OCI-LY1 (cell line): ENCODE measurements at regions not wholly inside any gene's neighbourhood (a gene's known extent, or its start where the extent isn't known, plus 50 kb on each side); places are given as distances from the start of the nearest gene placed in this dataset.

Source experiments
- H2AFZ ChIP-seq: fragments of 200-600 bp; sonication (generic), shearing (Covaris generic); 2 replicates; pipeline ENCODE4 v1.6.0; 2014; ENCODE audit warnings: antibody characterized with exemption, mild to moderate bottlenecking, low read length
- H3F3A ChIP-seq: fragments of 200-600 bp; sonication (generic), shearing (Covaris generic); 2 replicates; pipeline ENCODE4 v1.6.0; 2014; ENCODE audit warnings: mild to moderate bottlenecking, antibody characterized with exemption, low read length, moderate library complexity; ENCODE audit not compliant: insufficient read depth
- H3K27ac ChIP-seq: fragments of 200-600 bp; sonication (generic); 2 replicates; pipeline ENCODE4 v1.5.1; 2014; ENCODE audit warnings: low read length, mixed run types, mild to moderate bottlenecking, low read depth; ENCODE audit not compliant: poor library complexity, severe bottlenecking
- H3K27me3 ChIP-seq: fragments of 200-600 bp; sonication (generic); 2 replicates; pipeline ENCODE4 v1.6.0; 2014; ENCODE audit warnings: antibody characterized with exemption, mild to moderate bottlenecking, low read length, moderate library complexity; ENCODE audit not compliant: insufficient read depth
- H3K36me3 ChIP-seq: fragments of 200-600 bp; sonication (generic); 2 replicates; pipeline ENCODE4 v1.6.1; 2014; ENCODE audit warnings: mild to moderate bottlenecking, antibody characterized with exemption, low read length, moderate library complexity, mixed read lengths; ENCODE audit not compliant: insufficient read depth
- H3K4me1 ChIP-seq: fragments of 200-600 bp; sonication (generic); 2 replicates; pipeline ENCODE4 v1.5.1; 2014; ENCODE audit warnings: mild to moderate bottlenecking, low read length, moderate library complexity; ENCODE audit not compliant: insufficient read depth, severe bottlenecking
- H3K4me2 ChIP-seq: fragments of 200-600 bp; sonication (generic), shearing (Covaris generic); 2 replicates; pipeline ENCODE4 v1.6.1; 2014; ENCODE audit warnings: low read length
- H3K4me3 ChIP-seq: fragments of 200-600 bp; sonication (generic); 2 replicates; pipeline ENCODE4 v1.5.1; 2014; ENCODE audit warnings: low read length, low read depth, mild to moderate bottlenecking, mixed read lengths; ENCODE audit not compliant: poor library complexity, severe bottlenecking
- H3K79me2 ChIP-seq: fragments of 200-600 bp; shearing (Covaris generic); 2 replicates; pipeline ENCODE4 v1.6.1; 2016; ENCODE audit warnings: mixed run types, low read length, mixed read lengths; ENCODE audit not compliant: insufficient read depth
- H3K9ac ChIP-seq: fragments of 200-600 bp; sonication (generic), shearing (Covaris generic); 2 replicates; pipeline ENCODE4 v1.6.1; 2014; ENCODE audit warnings: mild to moderate bottlenecking, low read length, mixed read lengths
- H3K9me2 ChIP-seq: fragments of 200-600 bp; sonication (generic), shearing (Covaris generic); 2 replicates; pipeline ENCODE4 v1.6.1; 2014; ENCODE audit warnings: low read depth, mild to moderate bottlenecking, low read length, mixed read lengths
- H3K9me3 ChIP-seq: fragments of 200-600 bp; shearing (Covaris generic); 2 replicates; pipeline ENCODE4 v1.6.1; 2014; ENCODE audit warnings: low read length, mixed read lengths
- H4K20me1 ChIP-seq: fragments of 200-600 bp; sonication (generic), shearing (Covaris generic); 2 replicates; pipeline ENCODE4 v1.6.0; 2016; ENCODE audit warnings: mild to moderate bottlenecking, low read length; ENCODE audit not compliant: insufficient read depth
- CTCF ChIP-seq: fragments of 200-600 bp; sonication (generic), shearing (Covaris generic); IDR thresholded peaks from 2 replicates; pipeline ENCODE4 v1.5.1; 2017; ENCODE audit warnings: mild to moderate bottlenecking, antibody characterized with exemption, low read length, moderate library complexity, mixed read lengths
- EZH2 ChIP-seq: fragments of 200-600 bp; sonication (generic), shearing (Covaris generic); IDR thresholded peaks from 2 replicates; pipeline ENCODE4 v1.8.0; 2017; ENCODE audit warnings: borderline replicate concordance, mixed run types, mild to moderate bottlenecking, antibody characterized with exemption, low read length, moderate library complexity, mixed read lengths

GRCh38 chr16:5895137-5895536, 797.5 kb upstream of the EEF2KMT start:
- no peak overlapping the region for H3K9ac ChIP-seq
- H3K27me3 ChIP-seq: no peaks in the 10 kb centered on the region
- no peak overlapping the region for H2AFZ ChIP-seq
- no peaks in the 10 kb centered on the region for H3K9me3 ChIP-seq
- TF ChIP-seq CTCF (no peak), EZH2 (no peak)
- no peaks in the 10 kb centered on the region for H3K36me3 ChIP-seq
- H3K79me2 ChIP-seq: no peaks in the 10 kb centered on the region
- no peak overlapping the region for H3K4me2 ChIP-seq
- H4K20me1 ChIP-seq: no peaks in the 10 kb centered on the region
- H3K4me1 ChIP-seq: no peaks in the 10 kb centered on the region
- no peak overlapping the region for H3K27ac ChIP-seq
- H3F3A ChIP-seq: no peaks in the 10 kb centered on the region
- no peak overlapping the region for H3K4me3 ChIP-seq
- H3K9me2 ChIP-seq: no peaks in the 10 kb centered on the region

- H3K36me3 ChIP-seq: no peaks in the 10 kb centered on the region
- no peaks in the 10 kb centered on the region for H3K79me2 ChIP-seq
- H3K27me3 ChIP-seq: no peaks in the 10 kb centered on the region
- H2AFZ ChIP-seq: no peak overlapping the region
- H3F3A ChIP-seq: no peaks in the 10 kb centered on the region
- no peaks in the 10 kb centered on the region for H3K9me3 ChIP-seq
- no peak overlapping the region for H3K27ac ChIP-seq
- TF ChIP-seq EZH2 (no peak), CTCF (no peak)
- no peak overlapping the region for H3K4me3 ChIP-seq
- H3K9me2 ChIP-seq: no peaks in the 10 kb centered on the region
- H4K20me1 ChIP-seq: no peaks in the 10 kb centered on the region
- no peaks in the 10 kb centered on the region for H3K4me1 ChIP-seq
- H3K9ac ChIP-seq: no peak overlapping the region
- no peak overlapping the region for H3K4me2 ChIP-seq
Observed at GRCh38 chr16:5891296-5891695, 793.7 kb upstream of the EEF2KMT start.

GRCh38 chr16:5885521-5885920, 787.9 kb upstream of the EEF2KMT start:
- no peaks in the 10 kb centered on the region for H3F3A ChIP-seq
- H3K9me3 ChIP-seq: no peaks in the 10 kb centered on the region
- no peak overlapping the region for H3K4me3 ChIP-seq
- no peak for TF ChIP-seq EZH2
- TF ChIP-seq CTCF: no peak
- no peak overlapping the region for H2AFZ ChIP-seq
- no peak overlapping the region for H3K27ac ChIP-seq
- no peaks in the 10 kb centered on the region for H3K36me3 ChIP-seq
- no peak overlapping the region for H3K9ac ChIP-seq
- H4K20me1 ChIP-seq: no peaks in the 10 kb centered on the region
- H3K4me2 ChIP-seq: no peak overlapping the region
- H3K9me2 ChIP-seq: no peaks in the 10 kb centered on the region
- H3K27me3 ChIP-seq: no peaks in the 10 kb centered on the region
- no peaks in the 10 kb centered on the region for H3K79me2 ChIP-seq
- H3K4me1 ChIP-seq: no peaks in the 10 kb centered on the region
